Activated T-helper 2 cell treated with anti-CD3 and anti-CD28 coated beads, Interferon-gamma antibody, Interleukin-2, Interleukin-4, amounts not matched to agents 10 μg/mL and 5 μg/mL and 100 μg/mL, durations not matched to agents 14 hours and 24 hours and 36 hours (primary cell): ENCODE measurements at regions not wholly inside any gene's neighbourhood (a gene's known extent, or its start where the extent isn't known, plus 50 kb on each side); places are given as distances from the start of the nearest gene placed in this dataset.

Experiments
- DNase-seq: peaks from one replicate; pipeline ENCODE4 v3.0.0; 2021; ENCODE audit warnings: low spot score
- H3K27ac Mint-ChIP-seq: one replicate; pipeline ENCODE4 v1.8.0; 2021; ENCODE audit warnings: mixed read lengths
- H3K27me3 Mint-ChIP-seq: one replicate; pipeline ENCODE4 v1.8.0; 2021; ENCODE audit warnings: low read depth, mixed read lengths
- H3K36me3 Mint-ChIP-seq: one replicate; pipeline ENCODE4 v1.8.0; 2021; ENCODE audit warnings: low read depth, mixed read lengths
- H3K4me1 Mint-ChIP-seq: one replicate; pipeline ENCODE4 v1.8.0; 2021; ENCODE audit warnings: low read depth, mixed read lengths
- H3K4me3 Mint-ChIP-seq: one replicate; pipeline ENCODE4 v1.8.0; 2021; ENCODE audit warnings: low read depth, mild to moderate bottlenecking, moderate library complexity, mixed read lengths
- H3K9me3 Mint-ChIP-seq: one replicate; pipeline ENCODE4 v1.8.0; 2021; ENCODE audit warnings: mixed read lengths
- intact Hi-C: fragments of 100-400 bp; cut with micrococcal nuclease; formaldehyde crosslinking; loops from one replicate; pipeline ENCODE4 v1.15.1; 2023

GRCh38 chr10:4099202-4099601, 314.2 kb upstream of the KLF6 start:
- no peak overlapping the region for H3K27ac Mint-ChIP-seq
- peaks cover 9% of the 10 kb centered on the region for H3K27me3 Mint-ChIP-seq

GRCh38 chr10:4095166-4095917, 310.3 kb upstream of the KLF6 start:
- intact Hi-C loops: no loop called here
- H3K4me1 Mint-ChIP-seq: peaks cover 2% of the 10 kb centered on the region
- no peak overlapping the region for H3K4me3 Mint-ChIP-seq
- DNase-seq: no peak
- H3K27me3 Mint-ChIP-seq: peaks cover 12% of the 10 kb centered on the region
- H3K9me3 Mint-ChIP-seq: no peaks in the 10 kb centered on the region
- H3K36me3 Mint-ChIP-seq: no peaks in the 10 kb centered on the region
- H3K27ac Mint-ChIP-seq: no peak overlapping the region

More at GRCh38 chr10:4099202-4099601, 314.2 kb upstream of the KLF6 start:
- DNase-seq: no peak
- no peaks in the 10 kb centered on the region for H3K36me3 Mint-ChIP-seq
- no peak overlapping the region for H3K4me3 Mint-ChIP-seq
- intact Hi-C loops: no loop called here
- H3K4me1 Mint-ChIP-seq: peaks cover 26% of the 10 kb centered on the region
- H3K9me3 Mint-ChIP-seq: no peaks in the 10 kb centered on the region

DNA sequence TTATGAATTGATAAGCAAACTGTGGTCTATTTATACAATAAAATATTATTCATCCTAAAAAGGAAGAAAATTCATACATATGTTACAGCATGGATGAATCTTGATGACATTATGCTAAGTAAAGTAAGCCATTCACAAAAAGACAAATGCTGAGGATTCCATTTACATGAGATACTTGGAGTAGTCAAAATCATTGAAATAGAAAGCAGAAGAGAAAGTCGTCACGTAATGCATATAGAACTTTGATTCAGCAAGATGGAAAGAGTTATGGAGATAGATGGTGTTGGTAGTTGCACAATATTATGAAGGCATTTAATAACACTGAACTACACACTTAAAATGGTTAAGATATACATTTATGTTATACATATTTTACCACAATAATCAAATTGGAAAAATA, 309.7 kb upstream of the KLF6 start:
- H3K9me3 Mint-ChIP-seq: no peaks in the 10 kb centered on the region
- no peaks in the 10 kb centered on the region for H3K36me3 Mint-ChIP-seq
- DNase-seq: no peak
- intact Hi-C loops: no loop called here
- no peak overlapping the region for H3K27ac Mint-ChIP-seq
- no peak overlapping the region for H3K4me3 Mint-ChIP-seq
- peaks cover 12% of the 10 kb centered on the region for H3K27me3 Mint-ChIP-seq
- peaks cover 2% of the 10 kb centered on the region for H3K4me1 Mint-ChIP-seq

DNA sequence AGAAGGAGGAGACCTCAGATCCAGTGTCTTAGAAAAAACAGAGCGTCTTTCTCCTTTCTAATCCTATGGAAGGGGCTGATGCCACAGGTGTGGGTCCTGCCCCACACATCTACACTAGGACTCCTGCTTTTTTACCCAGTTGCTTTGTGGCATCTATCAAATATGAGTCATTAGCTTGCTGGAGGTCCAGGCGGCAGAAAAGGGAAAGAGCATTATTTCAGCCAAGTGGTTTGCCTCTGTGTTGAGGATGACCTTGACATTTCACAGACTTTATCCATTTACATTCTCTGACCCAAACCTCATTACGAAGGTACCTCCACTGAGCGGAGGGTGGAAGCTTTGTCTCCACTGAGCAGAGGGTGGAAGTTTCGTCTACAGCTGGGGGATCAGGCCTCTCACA, 308.4 kb upstream of the KLF6 start:
- Mint-ChIP-seq H3K27me3 (peaks cover 12% of the 10 kb centered on the region), H3K4me3 (no peak overlapping the region), H3K4me1 (peaks cover 2% of the 10 kb centered on the region), H3K9me3 (no peaks in the 10 kb centered on the region), H3K27ac (no peak overlapping the region), H3K36me3 (no peaks in the 10 kb centered on the region)
- intact Hi-C loops: no loop called here
- DNase-seq: no peak

DNA sequence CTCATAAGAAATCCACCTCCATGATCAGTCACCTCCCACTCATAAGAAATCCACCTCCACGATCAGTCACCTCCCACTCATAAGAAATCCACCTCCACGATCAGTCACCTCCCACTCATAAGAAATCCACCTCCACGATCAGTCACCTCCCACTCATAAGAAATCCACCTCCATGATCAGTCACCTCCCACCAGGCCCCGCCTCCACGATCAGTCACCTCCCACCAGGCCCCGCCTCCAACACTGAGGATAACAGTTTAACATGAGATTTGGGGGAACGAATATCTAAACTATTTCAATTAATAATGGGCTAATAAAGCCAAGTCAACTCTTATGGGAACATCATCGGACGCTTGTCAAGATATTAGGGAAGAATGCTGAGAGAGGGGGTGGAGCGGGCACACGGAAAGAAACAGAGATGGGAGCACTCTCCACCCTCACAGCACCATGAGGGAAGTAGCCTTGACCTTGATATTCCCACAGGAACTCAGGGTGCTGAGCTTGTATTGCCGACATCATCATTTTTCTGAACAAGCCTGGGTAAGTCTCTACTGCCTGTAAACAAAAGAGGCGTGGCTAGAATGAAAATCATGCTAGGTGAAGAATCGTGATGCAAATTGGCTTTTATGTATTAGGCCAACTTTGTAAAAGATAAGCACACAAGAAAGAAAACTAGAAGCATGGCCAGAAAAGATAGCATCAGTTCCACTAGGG, 303.5 kb upstream of the KLF6 start:
- no peaks in the 10 kb centered on the region for H3K9me3 Mint-ChIP-seq
- intact Hi-C loops: no loop called here
- H3K4me3 Mint-ChIP-seq: no peak overlapping the region
- peaks cover 10% of the 10 kb centered on the region for H3K27me3 Mint-ChIP-seq
- H3K27ac Mint-ChIP-seq: no peak overlapping the region
- H3K4me1 Mint-ChIP-seq: peaks cover 5% of the 10 kb centered on the region
- H3K36me3 Mint-ChIP-seq: no peaks in the 10 kb centered on the region
- no peak for DNase-seq

- Mint-ChIP-seq H3K9me3 (no peaks in the 10 kb centered on the region), H3K36me3 (no peaks in the 10 kb centered on the region), H3K4me3 (no peak overlapping the region), H3K27ac (no peak overlapping the region), H3K27me3 (peaks cover 7% of the 10 kb centered on the region), H3K4me1 (peaks cover 14% of the 10 kb centered on the region)
- DNase-seq: no peak
- intact Hi-C loops: no loop called here
Measured at GRCh38 chr10:4086131-4086898, 301.3 kb upstream of the KLF6 start.

- no peaks in the 10 kb centered on the region for H3K9me3 Mint-ChIP-seq
- intact Hi-C loops: no loop called here
Measured at GRCh38 chr10:4083509-4084003, 298.5 kb upstream of the KLF6 start.

DNA sequence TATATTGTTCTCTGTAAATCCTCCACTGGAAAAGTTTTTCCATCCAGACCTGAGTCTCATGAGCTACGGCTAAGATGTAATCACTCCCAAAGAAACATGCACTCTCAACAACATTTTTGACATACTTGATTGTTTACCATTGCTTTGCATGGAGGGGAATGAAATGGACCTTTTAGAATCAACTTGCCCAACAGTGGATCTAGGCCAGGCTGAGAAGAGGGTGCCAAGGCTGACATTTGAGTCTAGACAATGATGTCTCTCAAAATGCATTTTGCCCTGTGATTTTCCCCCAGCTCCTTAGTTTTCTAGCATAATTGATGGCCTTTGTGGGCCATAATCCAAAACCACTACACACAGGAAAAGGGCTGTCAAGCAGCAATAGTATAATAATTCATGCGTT, 297.9 kb upstream of the KLF6 start:
- DNase-seq: no peak
- peaks cover 27% of the 10 kb centered on the region for H3K4me1 Mint-ChIP-seq
- peaks cover 7% of the 10 kb centered on the region for H3K27me3 Mint-ChIP-seq
- H3K4me3 Mint-ChIP-seq: no peak overlapping the region
- no peaks in the 10 kb centered on the region for H3K36me3 Mint-ChIP-seq
- intact Hi-C loops: no loop called here
- H3K9me3 Mint-ChIP-seq: no peaks in the 10 kb centered on the region
- H3K27ac Mint-ChIP-seq: no peak overlapping the region

More at GRCh38 chr10:4083509-4084003, 298.5 kb upstream of the KLF6 start:
- Mint-ChIP-seq H3K36me3 (no peaks in the 10 kb centered on the region), H3K4me3 (no peak overlapping the region), H3K27me3 (peaks cover 7% of the 10 kb centered on the region), H3K4me1 (peaks cover 30% of the 10 kb centered on the region), H3K27ac (no peak overlapping the region)
- no peak for DNase-seq

DNA sequence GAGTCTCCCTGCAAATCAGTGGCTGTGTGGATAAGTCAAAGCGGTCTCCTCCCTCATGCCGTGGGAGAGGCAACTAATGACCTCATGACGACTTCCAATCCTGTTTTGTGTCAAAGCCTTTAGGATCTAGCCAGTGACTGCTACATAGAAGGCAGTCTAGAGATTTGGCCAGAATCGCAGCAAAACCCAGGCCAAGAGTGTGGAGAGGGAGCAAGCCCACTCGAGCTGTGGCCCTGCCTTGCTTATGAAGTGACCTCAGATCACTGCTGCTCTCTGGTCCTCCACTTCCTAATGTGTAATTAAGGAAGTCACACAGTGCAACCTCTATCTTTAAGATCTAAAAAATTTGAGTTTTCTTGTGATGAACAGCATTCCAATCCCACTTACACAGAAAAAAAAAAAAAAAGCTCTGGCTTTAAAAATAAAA, 296.7 kb upstream of the KLF6 start:
- no peaks in the 10 kb centered on the region for H3K36me3 Mint-ChIP-seq
- no peak overlapping the region for H3K4me3 Mint-ChIP-seq
- peaks cover 5% of the 10 kb centered on the region for H3K27me3 Mint-ChIP-seq
- H3K4me1 Mint-ChIP-seq: peaks cover 34% of the 10 kb centered on the region
- H3K27ac Mint-ChIP-seq: no peak overlapping the region
- intact Hi-C loops: no loop called here
- no peak for DNase-seq
- no peaks in the 10 kb centered on the region for H3K9me3 Mint-ChIP-seq

- intact Hi-C loops: no loop called here
- Mint-ChIP-seq H3K4me1 (peaks cover 45% of the 10 kb centered on the region), H3K4me3 (no peak overlapping the region), H3K36me3 (no peaks in the 10 kb centered on the region), H3K27me3 (no peaks in the 10 kb centered on the region), H3K9me3 (no peaks in the 10 kb centered on the region), H3K27ac (peak overlapping the region; percentile 40)
- no peak for DNase-seq
Measured at GRCh38 chr10:4080225-4080805, 295.3 kb upstream of the KLF6 start.

- Mint-ChIP-seq H3K9me3 (no peaks in the 10 kb centered on the region), H3K27ac (no peak overlapping the region), H3K4me1 (peaks cover 50% of the 10 kb centered on the region), H3K27me3 (no peaks in the 10 kb centered on the region), H3K4me3 (no peak overlapping the region), H3K36me3 (peaks cover under 1% of the 10 kb centered on the region)
- DNase-seq: no peak
- intact Hi-C loops: no loop called here
Measured at GRCh38 chr10:4079803-4080202, 294.8 kb upstream of the KLF6 start.

GRCh38 chr10:4077804-4078203, 292.8 kb upstream of the KLF6 start:
- intact Hi-C loops: no loop called here
- no peaks in the 10 kb centered on the region for H3K27me3 Mint-ChIP-seq
- no peak overlapping the region for H3K4me3 Mint-ChIP-seq
- DNase-seq: no peak
- peaks cover 3% of the 10 kb centered on the region for H3K36me3 Mint-ChIP-seq
- no peak overlapping the region for H3K27ac Mint-ChIP-seq
- peaks cover 61% of the 10 kb centered on the region for H3K4me1 Mint-ChIP-seq
- no peaks in the 10 kb centered on the region for H3K9me3 Mint-ChIP-seq
